ENCODE measurements at regions not wholly inside any gene's neighbourhood (a gene's known extent, or its start where the extent isn't known, plus 50 kb on each side); places are given as distances from the start of the nearest gene placed in this dataset.

GRCh38 chr17:71330099-71330375 is 790.8 kb upstream of the SOX9 start:
- TF ChIP-seq CTCF (IDR thresholded peaks at IDR 0.05): no peak
- no peak for TF ChIP-seq POLR2A (IDR thresholded peaks at IDR 0.05; ENCODE audit: low read depth)
- TF ChIP-seq POLR2AphosphoS5 (IDR thresholded peaks at IDR 0.05): no peak
